Neural crest cell (in vitro differentiated cells): ENCODE measurements at regions not wholly inside any gene's neighbourhood (a gene's known extent, or its start where the extent isn't known, plus 50 kb on each side); places are given as distances from the start of the nearest gene placed in this dataset.

Experiments
- DNase-seq: peaks from one replicate; pipeline ENCODE4 v3.0.0; 2021; ENCODE audit warnings: low read depth, mixed read lengths, low spot score
- H3K27ac Mint-ChIP-seq: one replicate; pipeline ENCODE4 v1.8.0; 2021; ENCODE audit warnings: mild to moderate bottlenecking, mixed read lengths; ENCODE audit not compliant: unreplicated experiment
- H3K27me3 Mint-ChIP-seq: 2 replicates; pipeline ENCODE4 v1.8.0; 2021; ENCODE audit warnings: low read depth, mild to moderate bottlenecking, mixed read lengths
- H3K36me3 Mint-ChIP-seq: 2 replicates; pipeline ENCODE4 v1.8.0; 2021; ENCODE audit warnings: low read depth, mild to moderate bottlenecking, mixed read lengths
- H3K4me1 Mint-ChIP-seq: 2 replicates; pipeline ENCODE4 v1.8.0; 2021; ENCODE audit warnings: mixed read lengths
- H3K4me3 Mint-ChIP-seq: one replicate; pipeline ENCODE4 v1.8.0; 2021; ENCODE audit warnings: mild to moderate bottlenecking, mixed read lengths
- H3K9me3 Mint-ChIP-seq: 2 replicates; pipeline ENCODE4 v1.8.0; 2021; ENCODE audit warnings: mixed read lengths
- TF ChIP-seq, protein P1 (sequence below): fragments of 200-600 bp; sonication (generic); conservative IDR thresholded peaks from 2 replicates; pipeline ENCODE4 v1.5.0; 2021; ENCODE audit warnings: antibody characterized with exemption, mild to moderate bottlenecking

DNA sequence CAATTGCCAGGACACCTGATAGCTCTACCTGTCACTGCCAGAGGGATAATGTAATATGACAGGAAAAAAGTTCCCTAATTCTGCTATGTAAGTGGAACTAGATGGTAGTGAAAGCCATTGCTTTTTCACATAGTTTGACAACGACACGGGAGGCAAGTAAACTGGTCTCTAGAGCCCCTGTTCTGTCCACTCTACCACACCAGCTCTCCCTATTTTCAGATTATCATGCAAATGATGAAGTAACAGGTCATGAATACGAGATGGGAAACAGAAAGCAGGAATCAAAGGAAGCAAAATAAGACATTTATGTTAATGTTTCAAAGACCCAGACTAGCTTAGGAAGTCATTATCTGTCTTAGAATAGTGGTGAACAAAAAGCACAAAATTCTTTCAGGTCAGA is 56.2 kb downstream of the TAF11L14 start:
- Mint-ChIP-seq H3K9me3 (peaks cover 3% of the 10 kb centered on the region), H3K27ac (no peak overlapping the region), H3K27me3 (no peaks in the 10 kb centered on the region), H3K36me3 (no peaks in the 10 kb centered on the region), H3K4me1 (no peaks in the 10 kb centered on the region), H3K4me3 (no peak overlapping the region)
- TF ChIP-seq, protein P1, sequence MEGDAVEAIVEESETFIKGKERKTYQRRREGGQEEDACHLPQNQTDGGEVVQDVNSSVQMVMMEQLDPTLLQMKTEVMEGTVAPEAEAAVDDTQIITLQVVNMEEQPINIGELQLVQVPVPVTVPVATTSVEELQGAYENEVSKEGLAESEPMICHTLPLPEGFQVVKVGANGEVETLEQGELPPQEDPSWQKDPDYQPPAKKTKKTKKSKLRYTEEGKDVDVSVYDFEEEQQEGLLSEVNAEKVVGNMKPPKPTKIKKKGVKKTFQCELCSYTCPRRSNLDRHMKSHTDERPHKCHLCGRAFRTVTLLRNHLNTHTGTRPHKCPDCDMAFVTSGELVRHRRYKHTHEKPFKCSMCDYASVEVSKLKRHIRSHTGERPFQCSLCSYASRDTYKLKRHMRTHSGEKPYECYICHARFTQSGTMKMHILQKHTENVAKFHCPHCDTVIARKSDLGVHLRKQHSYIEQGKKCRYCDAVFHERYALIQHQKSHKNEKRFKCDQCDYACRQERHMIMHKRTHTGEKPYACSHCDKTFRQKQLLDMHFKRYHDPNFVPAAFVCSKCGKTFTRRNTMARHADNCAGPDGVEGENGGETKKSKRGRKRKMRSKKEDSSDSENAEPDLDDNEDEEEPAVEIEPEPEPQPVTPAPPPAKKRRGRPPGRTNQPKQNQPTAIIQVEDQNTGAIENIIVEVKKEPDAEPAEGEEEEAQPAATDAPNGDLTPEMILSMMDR, result no peak
- DNase-seq, result no peak

DNA sequence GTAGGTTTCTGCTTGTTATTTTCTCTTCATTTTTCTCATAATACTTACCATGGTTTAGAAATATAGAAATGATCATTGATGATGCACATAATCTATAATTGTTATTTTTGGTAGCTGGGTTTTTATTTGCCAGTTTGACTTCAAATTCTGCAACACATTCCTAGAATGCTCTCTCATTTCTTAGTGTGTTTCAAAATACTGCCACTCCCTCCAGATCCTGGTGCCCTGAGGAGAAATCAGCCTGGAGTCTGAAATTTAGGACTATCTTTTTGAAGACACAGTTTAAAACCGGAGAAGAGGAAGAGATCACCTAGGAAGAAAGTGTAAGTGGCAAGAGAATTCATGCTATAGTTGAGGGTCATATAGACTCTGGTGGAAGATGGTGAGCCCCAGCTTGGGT is 57.5 kb downstream of the TAF11L14 start:
- H3K9me3 Mint-ChIP-seq, result peaks cover 3% of the 10 kb centered on the region
- H3K27me3 Mint-ChIP-seq, result no peaks in the 10 kb centered on the region
- H3K4me3 Mint-ChIP-seq, result no peak overlapping the region
- no peak overlapping the region for H3K27ac Mint-ChIP-seq
- TF ChIP-seq, protein P1, result no peak
- no peaks in the 10 kb centered on the region for H3K36me3 Mint-ChIP-seq
- no peak for DNase-seq
- H3K4me1 Mint-ChIP-seq, result no peaks in the 10 kb centered on the region

DNA sequence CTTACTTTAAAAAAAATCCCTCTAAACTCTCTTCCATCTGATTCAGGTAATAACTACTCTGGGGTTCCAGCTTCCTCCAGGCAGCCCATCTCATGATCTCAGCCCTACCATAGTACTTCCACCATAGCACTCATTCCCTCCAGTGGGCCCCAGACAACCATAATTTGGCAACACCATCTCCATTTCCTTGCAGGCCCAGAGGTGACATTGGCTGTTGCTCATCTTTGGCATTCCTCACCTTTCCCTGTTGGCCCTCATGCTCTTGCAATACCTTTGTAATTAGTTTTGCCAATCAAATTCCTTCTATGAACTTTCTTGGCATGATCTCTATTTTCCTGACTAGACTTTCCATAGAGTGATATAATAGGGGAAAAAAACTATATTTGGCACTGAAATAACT is 60.1 kb downstream of the TAF11L14 start:
- H3K27me3 Mint-ChIP-seq, result no peaks in the 10 kb centered on the region
- TF ChIP-seq, protein P1, result no peak
- peaks cover 3% of the 10 kb centered on the region for H3K9me3 Mint-ChIP-seq
- no peak overlapping the region for H3K4me3 Mint-ChIP-seq
- no peaks in the 10 kb centered on the region for H3K36me3 Mint-ChIP-seq
- no peak overlapping the region for H3K27ac Mint-ChIP-seq
- no peaks in the 10 kb centered on the region for H3K4me1 Mint-ChIP-seq
- DNase-seq, result no peak

DNA sequence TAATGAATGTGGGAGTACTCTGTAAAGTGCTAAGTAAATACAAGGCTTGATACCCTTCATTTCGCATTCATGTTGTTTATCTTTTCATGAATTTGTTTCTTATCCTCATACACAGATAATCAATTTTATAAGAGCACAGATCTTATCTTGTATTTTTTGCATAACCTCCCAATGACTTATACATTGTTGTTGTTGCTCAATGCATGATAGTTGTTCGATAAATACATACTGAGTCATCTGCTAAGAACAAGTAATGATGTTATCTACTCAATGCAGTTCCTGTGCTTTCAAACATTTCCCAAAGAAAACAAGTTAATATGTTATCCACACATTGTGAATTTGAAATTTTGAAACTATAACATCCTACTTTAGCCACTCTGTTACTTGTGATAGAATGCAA is 60.7 kb downstream of the TAF11L14 start:
- Mint-ChIP-seq H3K4me1 (no peaks in the 10 kb centered on the region), H3K27me3 (no peaks in the 10 kb centered on the region), H3K27ac (no peak overlapping the region), H3K4me3 (no peak overlapping the region), H3K36me3 (no peaks in the 10 kb centered on the region), H3K9me3 (peaks cover 3% of the 10 kb centered on the region)
- TF ChIP-seq, protein P1, result no peak
- DNase-seq, result no peak

GRCh38 chr5:17696627-17697026 is 62.4 kb downstream of the TAF11L14 start:
- no peaks in the 10 kb centered on the region for H3K27me3 Mint-ChIP-seq

More at GRCh38 chr5:17696627-17697026, 62.4 kb downstream of the TAF11L14 start:
- TF ChIP-seq, protein P1, result no peak
- Mint-ChIP-seq H3K9me3 (peaks cover 8% of the 10 kb centered on the region), H3K4me1 (no peaks in the 10 kb centered on the region), H3K36me3 (no peaks in the 10 kb centered on the region), H3K4me3 (no peak overlapping the region), H3K27ac (no peak overlapping the region)
- no peak for DNase-seq
